ENCODE measurements at regions not wholly inside any gene's neighbourhood (a gene's known extent, or its start where the extent isn't known, plus 50 kb on each side); places are given as distances from the start of the nearest gene placed in this dataset.
"Not testable (repeated sequence)": the region's sequence is repeated elsewhere in the genome, so short reads cannot be mapped to it uniquely, and the experiment has no call there.

DNA sequence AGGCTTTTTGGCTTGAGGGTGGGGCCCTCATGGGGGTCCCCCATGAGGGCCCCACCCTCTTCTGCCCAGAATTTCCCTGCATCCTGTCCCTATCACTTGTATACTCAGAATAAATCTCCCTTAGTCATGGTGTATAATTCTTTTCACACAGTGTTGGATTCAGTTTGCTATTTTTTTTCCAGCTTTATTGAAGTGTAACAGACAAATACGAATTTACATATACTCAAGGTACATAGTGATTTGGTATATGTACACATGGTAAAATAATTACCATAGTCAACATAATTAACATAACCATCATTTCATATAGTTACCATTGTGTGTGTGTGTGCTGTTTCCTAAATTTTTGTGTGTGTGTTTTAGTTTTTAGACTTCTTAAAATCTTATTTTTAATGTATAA, 289.4 kb downstream of the CNTNAP3B start:
- not testable (repeated sequence) for DNase-seq (ENCODE audit: low read depth)

DNA sequence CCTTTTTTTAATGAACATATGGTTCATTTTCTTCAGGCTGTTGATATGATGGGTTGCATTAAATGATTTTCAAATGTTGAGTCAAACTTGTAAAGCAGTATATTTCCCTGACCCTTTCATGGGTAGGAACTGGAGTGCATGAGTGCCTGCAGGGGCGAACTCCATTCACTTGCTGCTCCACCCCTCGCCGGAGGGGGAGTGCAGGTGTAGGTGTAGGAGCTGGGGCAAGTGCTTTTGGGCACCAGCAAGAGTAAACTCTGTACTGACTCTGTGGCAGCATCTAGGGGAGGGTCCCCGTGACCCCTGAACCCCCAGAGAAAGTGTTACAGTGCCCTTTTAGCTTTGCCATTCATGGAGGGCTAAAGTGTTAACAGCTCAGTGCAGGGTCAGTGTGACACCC, 290.3 kb downstream of the CNTNAP3B start:
- DNase-seq (ENCODE audit: low read depth), result not testable (repeated sequence)

GRCh38 chr9:41838562-41838851, 290.7 kb downstream of the CNTNAP3B start:
- not testable (repeated sequence) for DNase-seq (ENCODE audit: low read depth)

GRCh38 chr9:41837684-41838561, 291.3 kb downstream of the CNTNAP3B start:
- not testable (repeated sequence) for DNase-seq (ENCODE audit: low read depth)

DNA sequence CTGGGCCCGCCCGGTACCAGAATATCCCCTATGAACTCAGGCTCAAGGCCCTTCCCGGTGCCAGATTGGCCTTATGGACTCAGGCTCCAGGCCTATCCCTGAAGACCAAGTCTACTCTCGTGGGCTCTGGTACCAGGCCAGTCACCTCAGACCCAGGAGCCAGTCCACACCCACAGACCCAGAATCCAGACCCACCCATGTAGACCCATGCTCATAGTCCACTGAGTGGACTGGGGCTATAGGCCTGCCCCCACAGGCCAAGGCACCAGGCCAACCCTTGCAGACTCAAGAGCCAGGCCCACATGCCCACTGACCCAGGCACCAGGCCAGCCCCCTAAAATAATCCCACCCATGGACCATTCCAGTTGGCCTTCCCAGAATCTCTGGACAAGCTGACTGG, 296.1 kb downstream of the CNTNAP3B start:
- not testable (repeated sequence) for DNase-seq (ENCODE audit: low read depth)

GRCh38 chr9:41824723-41825122, 304.5 kb downstream of the CNTNAP3B start:
- not testable (repeated sequence) for DNase-seq (ENCODE audit: low read depth)

DNA sequence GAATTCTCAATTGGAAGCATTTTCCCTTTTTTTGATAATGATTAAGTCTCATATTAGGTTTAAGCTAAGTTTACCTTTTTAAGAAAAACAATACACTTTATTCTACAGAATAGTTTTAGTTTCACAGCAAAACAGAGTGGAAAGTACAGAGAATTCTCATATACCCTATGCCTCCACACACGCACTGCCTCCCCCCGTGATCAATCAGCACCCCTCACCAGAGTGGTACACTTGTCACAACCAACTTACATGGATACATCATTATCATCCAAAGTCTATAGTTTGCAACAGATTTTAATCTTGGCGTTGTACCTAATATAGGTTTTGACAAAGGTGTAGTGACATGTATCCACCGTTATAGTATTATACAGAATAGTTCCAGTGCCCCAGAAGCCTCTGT, 326.5 kb downstream of the CNTNAP3B start:
- not testable (repeated sequence) for DNase-seq (ENCODE audit: low read depth)

GRCh38 chr9:41798684-41799083, 330.5 kb downstream of the CNTNAP3B start:
- not testable (repeated sequence) for DNase-seq (ENCODE audit: low read depth)

DNA sequence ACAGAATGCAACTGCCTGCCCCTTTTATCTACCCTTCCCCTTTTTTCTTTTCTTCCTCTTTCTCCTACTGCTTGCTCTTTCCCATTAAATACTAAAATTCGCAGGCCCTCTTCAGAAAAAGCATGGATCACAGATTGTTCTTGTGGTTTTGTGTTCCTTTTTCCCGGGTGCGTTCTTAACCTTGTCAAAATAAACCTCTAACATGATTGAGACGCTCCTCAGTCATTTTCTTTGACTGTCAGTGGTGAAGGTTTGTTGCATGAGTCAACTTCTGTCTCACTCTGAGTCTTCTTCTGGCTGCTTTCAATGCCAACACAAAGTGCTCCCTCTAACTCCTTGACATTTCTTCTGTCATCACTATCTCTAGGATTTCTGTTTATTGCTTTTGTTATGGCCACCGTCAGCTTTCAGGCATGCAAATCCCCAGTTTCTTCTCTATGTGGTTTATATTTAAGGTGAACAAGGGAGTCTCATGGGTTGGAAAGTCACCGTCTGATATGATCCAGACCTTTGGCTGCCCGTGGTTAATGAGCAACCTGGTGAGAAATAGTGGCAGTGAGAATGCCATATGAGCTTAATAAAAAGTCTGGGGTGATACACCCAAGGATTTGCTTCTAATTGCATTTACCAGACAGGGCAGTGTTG, 338.4 kb downstream of the CNTNAP3B start:
- not testable (repeated sequence) for DNase-seq (ENCODE audit: low read depth)

DNA sequence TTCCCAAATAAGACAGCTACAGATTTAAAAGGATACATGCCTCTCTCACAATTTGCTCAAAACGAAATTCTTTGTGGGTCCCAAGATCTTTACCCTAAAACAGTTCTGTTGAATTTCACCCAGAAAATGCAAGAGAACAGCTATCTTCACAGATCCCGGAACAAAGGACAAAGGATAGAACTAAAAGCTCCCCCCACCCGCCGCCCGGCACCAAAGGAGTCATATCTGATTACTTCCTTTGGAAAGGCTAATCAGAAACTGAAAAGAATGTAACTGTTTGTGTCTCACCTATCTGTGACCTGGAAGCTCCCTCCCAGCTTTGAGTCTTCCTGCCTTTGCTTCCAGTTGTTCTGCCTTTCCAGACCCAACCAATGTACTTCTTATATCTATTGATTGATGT, 339.2 kb downstream of the CNTNAP3B start:
- DNase-seq (ENCODE audit: low read depth), result not testable (repeated sequence)

GRCh38 chr9:41789387-41789786, 339.8 kb downstream of the CNTNAP3B start:
- not testable (repeated sequence) for DNase-seq (ENCODE audit: low read depth)

DNA sequence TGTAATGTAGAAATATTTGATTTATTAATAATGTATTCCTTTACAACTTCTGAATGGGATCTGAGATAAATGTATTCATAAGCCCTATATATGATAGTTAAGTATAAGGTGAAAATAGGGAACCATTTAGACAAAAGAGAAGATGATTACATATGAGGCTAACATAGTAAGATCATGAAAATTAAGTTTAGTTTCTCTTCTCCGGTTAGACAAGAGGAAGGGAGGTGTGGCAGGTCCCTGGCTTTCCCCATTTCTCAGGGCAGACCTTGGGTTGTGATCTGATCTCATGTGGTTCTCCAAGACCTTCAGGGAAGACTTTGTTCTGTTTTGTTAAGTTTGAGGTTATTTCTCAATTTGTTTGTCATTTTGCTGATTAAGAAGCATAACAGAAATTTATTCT, 341.3 kb downstream of the CNTNAP3B start:
- not testable (repeated sequence) for DNase-seq (ENCODE audit: low read depth)

- not testable (repeated sequence) for DNase-seq (ENCODE audit: low read depth)
These were observed 342.0 kb downstream of the CNTNAP3B start for GRCh38 chr9:41787270-41787669.

DNA sequence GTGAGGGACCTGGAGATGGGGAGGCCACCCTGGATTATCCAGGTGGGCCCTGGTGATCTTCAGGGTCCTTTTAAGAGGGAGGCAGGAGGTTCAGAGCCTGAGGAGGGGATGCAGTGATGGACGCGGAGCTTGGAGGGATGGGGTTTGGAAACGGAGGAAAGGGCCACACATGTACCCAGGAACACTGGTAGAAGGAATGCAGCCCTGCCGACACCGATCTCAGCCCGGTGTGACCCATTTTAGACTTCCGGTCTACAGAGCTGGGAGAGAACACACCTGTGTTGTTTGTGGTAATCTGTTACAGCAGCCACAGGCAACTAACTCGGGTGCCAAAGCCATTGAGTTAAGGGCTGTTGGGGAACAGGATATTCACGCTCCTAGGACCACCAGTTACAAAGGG, 345.2 kb downstream of the CNTNAP3B start:
- DNase-seq (ENCODE audit: low read depth), result not testable (repeated sequence)

DNA sequence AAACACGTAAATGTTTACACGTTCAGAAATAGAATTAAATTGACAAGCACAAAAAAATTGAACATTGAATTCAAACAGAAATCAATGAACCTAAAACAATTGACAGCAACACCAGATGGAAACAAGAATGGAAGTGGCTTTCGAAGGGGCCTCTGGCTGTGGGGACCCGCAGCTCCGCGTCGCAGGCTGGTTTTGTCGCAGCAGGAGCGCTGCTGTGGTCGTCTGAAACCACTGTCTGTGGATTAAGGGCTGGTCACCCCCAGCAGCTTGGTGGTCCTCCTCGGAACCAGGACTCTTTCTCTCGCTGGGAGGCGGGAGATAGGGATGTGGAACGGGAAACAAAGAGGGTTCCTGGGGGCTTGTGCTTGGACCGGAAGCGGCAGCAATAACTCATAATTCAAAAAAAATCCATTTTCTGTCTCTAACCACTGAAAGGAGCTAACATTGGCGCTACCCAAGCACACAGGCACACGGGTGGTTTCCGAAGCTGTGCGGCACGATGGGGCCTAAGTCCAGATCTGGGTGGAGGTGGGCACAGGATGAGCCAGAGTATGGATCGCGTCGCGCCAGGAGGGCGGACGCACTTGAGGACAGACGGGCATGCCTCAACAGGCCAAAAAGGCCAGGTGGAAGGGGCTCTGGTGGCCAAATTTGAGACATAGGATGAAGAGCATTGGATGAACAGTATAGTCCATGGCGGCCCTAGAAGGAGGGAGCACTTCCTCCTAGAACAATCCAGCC, 346.0 kb downstream of the CNTNAP3B start:
- not testable (repeated sequence) for DNase-seq (ENCODE audit: low read depth)

DNA sequence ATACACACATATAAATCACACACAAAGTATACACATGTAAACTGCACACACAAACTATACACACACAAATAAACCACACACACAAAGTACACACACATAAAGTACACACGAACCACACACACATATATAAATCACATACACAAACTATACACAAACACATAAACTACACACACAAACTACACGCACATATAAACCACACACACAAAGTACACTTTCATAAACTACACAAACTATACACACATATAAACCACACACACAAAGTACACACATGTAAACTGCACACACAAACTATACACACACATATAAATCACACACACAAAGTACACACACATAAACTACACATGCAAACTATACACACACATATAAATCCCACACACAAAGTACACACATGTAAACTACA, 347.3 kb downstream of the CNTNAP3B start:
- not testable (repeated sequence) for DNase-seq (ENCODE audit: low read depth)

- DNase-seq (ENCODE audit: low read depth), result not testable (repeated sequence)
These were observed 349.3 kb downstream of the CNTNAP3B start for GRCh38 chr9:41779897-41780406.

GRCh38 chr9:41779192-41779591, 350.0 kb downstream of the CNTNAP3B start:
- not testable (repeated sequence) for DNase-seq (ENCODE audit: low read depth)

DNA sequence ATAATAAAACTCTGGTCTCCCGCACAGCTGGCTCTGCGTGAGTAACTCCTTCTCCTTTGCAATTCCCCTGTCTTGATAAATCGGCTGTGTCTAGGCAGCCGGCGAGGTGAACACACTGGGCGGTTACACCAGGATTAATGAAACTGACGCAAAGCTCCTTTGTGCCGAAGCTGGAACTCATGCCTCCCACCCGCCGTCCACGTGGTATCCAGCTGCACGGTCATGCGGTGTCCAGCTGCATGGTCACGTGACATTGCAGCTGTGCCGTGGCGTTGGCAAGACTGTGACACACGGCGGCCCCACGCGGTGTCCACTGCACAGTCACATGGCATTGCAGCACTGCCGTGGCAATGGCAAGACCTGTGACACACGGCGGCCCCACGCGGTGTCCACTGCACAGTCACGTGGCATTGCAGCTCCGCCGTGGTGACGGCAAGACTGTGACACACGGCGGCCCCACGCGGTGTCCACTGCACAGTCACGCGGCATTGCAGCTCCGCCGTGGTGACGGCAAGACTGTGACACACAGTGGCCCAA, 350.6 kb downstream of the CNTNAP3B start:
- not testable (repeated sequence) for DNase-seq (ENCODE audit: low read depth)

GRCh38 chr9:41777536-41777935, 351.7 kb downstream of the CNTNAP3B start:
- DNase-seq (ENCODE audit: low read depth), result not testable (repeated sequence)

DNA sequence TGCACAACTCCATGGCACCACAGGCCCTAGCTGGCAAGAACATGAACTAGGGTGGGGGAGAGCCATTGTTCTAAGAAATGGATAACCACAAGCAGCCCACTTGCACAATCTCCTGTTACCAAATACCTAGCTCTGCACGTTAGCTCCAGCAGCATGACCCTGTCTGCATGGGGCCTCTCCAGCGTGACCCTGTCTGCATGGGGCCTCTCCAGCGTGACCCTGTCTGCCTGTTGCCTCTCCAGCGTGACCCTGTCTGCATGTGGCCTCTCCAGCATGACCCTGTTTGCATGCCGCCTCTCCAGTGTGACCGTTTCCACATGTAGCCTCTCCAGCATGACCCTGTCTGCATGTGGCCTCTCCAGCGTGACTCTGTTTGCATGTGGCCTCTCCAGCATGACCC, 356.7 kb downstream of the CNTNAP3B start:
- not testable (repeated sequence) for DNase-seq (ENCODE audit: low read depth)

GRCh38 chr9:41771693-41772092, 357.5 kb downstream of the CNTNAP3B start:
- DNase-seq (ENCODE audit: low read depth), result not testable (repeated sequence)

All from EH (cell line).